Cardiac fibroblast (primary cell): ENCODE measurements at regions not wholly inside any gene's neighbourhood (a gene's known extent, or its start where the extent isn't known, plus 50 kb on each side); places are given as distances from the start of the nearest gene placed in this dataset.

Source experiments
- DNase-seq, 2 donors: peaks; one replicate each; pipeline versions ENCODE4 v3.0.0 to v3.0.0-alpha.2; 2010; ENCODE audit warnings: low read depth in 2 of 2
- H3K4me3 ChIP-seq, 2 donors: replicated peaks in 1 of 2; 1 replicate in 1 of 2; 2 replicates in 1 of 2; pipeline ENCODE4 v1.5.1; 2011; ENCODE audit warnings: low read depth in 2 of 2, low read length in 2 of 2, mild to moderate bottlenecking in 2 of 2, moderate library complexity in 1 of 2
- TF ChIP-seq, protein P1 (sequence below): IDR thresholded peaks from one replicate; pipeline ENCODE4 v1.5.1; 2011; ENCODE audit warnings: low read depth, mild to moderate bottlenecking, low read length, inconsistent platforms

DNA sequence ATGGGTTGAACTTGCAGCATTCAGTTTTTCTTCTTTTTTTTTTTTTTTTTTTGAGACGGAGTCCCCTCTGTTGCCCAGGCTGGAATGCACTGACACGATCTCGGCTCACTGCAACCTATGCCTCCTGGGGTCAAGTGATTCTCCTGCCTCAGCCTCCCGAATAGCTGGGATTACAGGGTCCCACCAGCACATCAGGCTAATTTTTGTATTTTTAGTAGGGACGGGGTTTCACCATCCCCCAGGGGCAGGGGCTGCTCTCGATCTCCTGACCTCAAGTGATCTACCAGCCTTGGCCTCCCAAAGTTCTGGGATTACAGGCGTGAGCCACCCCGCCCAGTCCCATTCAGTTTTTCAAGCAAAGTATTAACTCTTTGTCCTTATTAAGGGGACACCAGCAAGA is 117.6 kb upstream of the PRSS16 start:
- H3K4me3 ChIP-seq = no peak overlapping the region
- TF ChIP-seq, protein P1, sequence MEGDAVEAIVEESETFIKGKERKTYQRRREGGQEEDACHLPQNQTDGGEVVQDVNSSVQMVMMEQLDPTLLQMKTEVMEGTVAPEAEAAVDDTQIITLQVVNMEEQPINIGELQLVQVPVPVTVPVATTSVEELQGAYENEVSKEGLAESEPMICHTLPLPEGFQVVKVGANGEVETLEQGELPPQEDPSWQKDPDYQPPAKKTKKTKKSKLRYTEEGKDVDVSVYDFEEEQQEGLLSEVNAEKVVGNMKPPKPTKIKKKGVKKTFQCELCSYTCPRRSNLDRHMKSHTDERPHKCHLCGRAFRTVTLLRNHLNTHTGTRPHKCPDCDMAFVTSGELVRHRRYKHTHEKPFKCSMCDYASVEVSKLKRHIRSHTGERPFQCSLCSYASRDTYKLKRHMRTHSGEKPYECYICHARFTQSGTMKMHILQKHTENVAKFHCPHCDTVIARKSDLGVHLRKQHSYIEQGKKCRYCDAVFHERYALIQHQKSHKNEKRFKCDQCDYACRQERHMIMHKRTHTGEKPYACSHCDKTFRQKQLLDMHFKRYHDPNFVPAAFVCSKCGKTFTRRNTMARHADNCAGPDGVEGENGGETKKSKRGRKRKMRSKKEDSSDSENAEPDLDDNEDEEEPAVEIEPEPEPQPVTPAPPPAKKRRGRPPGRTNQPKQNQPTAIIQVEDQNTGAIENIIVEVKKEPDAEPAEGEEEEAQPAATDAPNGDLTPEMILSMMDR = no peak
- DNase-seq = no peak

DNA sequence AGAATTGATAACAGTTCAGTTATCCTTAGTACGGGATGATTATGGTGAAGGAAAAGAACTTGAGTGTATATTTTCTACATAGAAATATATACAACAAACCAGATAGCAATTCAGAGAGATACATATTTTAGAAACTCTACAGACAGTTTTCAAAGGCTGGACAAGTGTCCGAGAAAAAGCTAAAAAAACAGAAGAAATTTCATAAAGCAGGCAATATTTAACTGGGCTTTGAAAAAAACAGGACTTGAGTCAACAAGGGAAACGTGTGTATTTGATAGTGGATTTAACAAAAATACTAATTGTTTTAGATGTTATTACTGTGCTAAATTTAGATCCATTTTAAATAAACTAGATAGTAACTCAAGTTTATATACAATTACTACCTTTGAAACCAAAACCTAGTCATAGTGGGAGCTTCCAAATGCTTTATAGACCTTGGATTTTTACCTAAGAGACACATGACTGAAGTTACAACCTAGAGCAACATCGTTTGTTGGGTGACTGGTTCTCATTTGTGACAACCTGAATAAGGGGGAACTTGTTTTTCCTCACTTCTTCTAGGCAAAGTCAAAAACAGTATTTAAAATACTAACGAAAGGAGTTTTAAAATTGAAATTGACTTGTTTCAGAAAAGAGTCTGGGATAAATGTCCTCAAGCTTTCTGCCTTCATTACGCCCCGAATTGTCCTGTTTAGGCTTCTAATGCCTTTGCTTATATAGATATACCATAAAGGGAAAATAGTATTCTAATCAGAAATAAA is 116.7 kb upstream of the PRSS16 start:
- TF ChIP-seq, protein P1 = no peak
- peak overlapping the region; percentile 33 to 69 for H3K4me3 ChIP-seq
- DNase-seq = peak in 1 of 2 donors; percentile 5

DNA sequence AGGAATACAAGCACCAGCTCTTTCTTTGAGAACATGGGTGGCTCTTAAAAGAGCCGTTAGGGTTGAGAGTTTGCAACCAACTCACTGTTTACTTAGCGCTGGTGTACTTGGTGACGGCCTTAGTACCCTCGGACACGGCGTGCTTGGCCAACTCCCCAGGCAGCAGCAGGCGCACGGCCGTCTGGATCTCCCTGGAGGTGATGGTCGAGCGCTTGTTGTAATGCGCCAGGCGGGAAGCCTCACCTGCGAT is 115.3 kb upstream of the PRSS16 start:
- peak; percentile 37 to 75 for DNase-seq

DNA sequence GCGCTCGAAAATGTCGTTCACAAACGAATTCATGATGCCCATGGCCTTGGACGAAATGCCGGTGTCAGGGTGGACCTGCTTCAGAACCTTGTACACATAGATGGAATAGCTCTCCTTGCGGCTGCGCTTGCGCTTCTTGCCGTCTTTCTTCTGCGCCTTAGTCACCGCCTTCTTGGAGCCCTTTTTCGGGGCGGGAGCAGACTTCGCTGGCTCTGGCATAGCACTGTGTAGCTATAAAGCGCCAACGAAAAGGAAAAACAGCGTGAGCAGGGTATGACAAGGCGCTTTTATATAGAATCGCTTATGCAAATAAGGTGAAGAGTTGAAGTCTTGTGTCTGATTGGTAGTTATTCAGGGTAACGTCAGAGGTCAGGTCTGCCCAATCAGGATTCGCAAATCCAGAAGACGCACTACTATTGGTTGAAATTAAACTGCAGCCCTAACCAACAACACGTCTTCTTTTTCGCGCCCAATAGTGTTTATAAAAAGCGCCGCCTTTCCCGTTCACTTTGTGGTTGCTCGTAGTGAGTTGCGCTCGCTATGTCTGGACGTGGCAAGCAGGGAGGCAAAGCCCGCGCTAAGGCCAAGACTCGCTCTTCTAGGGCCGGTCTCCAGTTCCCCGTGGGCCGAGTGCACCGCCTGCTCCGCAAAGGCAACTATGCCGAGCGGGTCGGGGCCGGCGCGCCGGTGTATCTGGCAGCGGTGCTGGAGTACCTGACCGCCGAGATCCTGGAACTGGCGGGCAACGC is 114.8 kb upstream of the PRSS16 start:
- H3K4me3 ChIP-seq = peak overlapping the region; percentile 65 to 69
- TF ChIP-seq, protein P1 = no peak
- peak; percentile 100 for DNase-seq

More for the DNA sequence above, 115.3 kb upstream of the PRSS16 start:
- H3K4me3 ChIP-seq = peak overlapping the region; percentile 58 to 69

DNA sequence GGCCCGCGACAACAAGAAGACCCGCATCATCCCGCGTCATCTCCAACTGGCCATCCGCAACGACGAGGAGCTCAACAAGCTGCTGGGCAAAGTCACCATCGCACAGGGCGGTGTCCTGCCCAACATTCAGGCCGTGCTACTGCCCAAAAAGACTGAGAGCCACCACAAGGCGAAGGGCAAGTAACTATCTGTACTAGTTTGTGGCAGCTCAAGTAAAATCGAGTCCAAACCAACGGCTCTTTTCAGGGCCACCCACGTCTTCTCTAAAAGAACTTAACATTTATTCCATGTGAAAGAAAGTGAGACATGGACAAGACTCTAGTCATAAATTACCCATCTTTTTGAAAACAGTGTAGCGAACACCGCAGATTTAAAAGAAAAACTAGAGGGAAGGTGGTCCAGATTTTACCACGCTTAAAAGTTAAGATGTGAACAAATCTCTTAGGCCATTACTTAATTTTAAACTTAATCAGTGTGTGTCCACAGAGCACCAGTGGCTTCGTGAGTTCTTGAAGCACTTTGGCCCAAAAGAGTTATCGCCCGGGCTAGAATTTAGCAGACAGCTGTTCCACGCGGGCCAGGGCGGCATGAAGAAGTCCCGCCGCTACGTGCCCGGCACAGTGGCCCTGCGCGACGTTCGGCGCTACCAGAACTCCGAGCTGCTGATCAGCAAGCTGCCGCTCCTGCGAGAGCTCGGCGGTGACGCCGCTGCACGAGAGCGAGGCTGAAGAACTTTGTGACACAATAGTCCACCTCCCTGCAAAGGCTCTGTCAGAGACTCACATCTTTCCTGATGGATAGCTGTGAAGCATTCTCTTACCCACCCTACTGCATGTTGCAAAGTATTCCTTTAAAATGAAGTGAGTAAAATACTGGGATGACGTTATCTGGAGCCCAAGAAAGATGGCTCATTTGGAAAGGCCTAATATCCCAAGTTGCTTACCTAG is 113.9 kb upstream of the PRSS16 start:
- TF ChIP-seq, protein P1 = no peak
- DNase-seq = peak; percentile 62 to 83
- H3K4me3 ChIP-seq = peak overlapping the region; percentile 65 to 68

DNA sequence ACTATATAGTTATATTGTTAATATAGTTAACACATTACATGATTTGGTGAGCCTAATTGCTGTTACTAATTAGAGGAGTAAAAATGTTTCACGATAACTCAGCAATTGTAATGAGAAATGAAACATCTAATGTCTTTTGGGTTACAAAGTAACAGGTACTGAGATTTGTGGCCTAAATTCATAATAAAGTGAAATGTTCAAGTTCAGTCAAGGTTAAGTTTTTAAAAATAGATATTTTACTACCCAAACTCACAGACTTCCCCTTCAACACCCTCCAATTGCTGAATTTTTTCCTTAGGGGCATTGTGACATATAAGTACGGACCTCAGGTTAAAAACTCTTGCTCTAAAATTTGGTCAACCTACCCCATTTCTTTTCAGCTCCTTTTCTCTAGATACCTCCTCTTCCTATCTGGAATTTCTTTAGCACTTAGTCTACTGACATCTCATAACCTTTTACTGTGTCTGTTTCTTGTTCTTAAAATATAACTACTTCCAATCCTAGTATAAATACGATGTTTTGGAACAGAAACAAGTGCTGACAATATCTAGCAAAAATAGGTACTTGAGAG is 112.3 kb upstream of the PRSS16 start:
- no peak for DNase-seq
- TF ChIP-seq, protein P1 = no peak
- no peak overlapping the region for H3K4me3 ChIP-seq
